ENCODE measurements at regions not wholly inside any gene's neighbourhood (a gene's known extent, or its start where the extent isn't known, plus 50 kb on each side); places are given as distances from the start of the nearest gene placed in this dataset.
"Not testable (repeated sequence)": the region's sequence is repeated elsewhere in the genome, so short reads cannot be mapped to it uniquely, and the experiment has no call there.

DNA sequence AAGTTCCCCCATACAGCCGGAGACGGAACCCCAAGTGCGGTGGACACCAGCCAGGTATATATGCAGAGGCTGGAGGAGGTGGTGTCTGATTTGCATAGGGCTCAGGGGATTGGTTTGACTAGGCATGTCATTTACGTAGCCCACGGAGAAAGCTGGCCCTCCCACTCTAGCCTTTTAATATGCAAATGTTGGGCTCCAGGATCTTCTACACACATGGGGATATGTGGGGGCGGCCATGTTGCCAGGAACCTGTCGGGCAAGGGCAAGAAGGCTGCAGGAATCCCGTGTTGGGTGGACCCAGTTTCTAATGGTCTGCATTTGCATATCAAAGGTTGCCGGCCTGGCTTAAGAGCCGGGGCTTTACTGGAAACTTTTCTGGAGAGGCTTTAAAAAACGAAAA is 57.4 kb downstream of the FTHL17 start:
- H3K27ac Mint-ChIP-seq; DNase-seq (ENCODE audit: low spot score in 2 of 2); H3K36me3 Mint-ChIP-seq; H3K27me3 Mint-ChIP-seq; H3K4me1 Mint-ChIP-seq; H3K9me3 Mint-ChIP-seq; H3K4me3 Mint-ChIP-seq; ATAC-seq (ENCODE audit: low read depth): not testable (repeated sequence)

GRCh38 chrX:31012509-31013025 is 59.3 kb downstream of the FTHL17 start:
- no peak overlapping the region for H3K27ac Mint-ChIP-seq
- ATAC-seq (ENCODE audit: low read depth) (no peak), DNase-seq (ENCODE audit: low spot score in 2 of 2) (no peak)
- H3K4me1 Mint-ChIP-seq: no peaks in the 10 kb centered on the region
- H3K9me3 Mint-ChIP-seq: peaks cover 1% of the 10 kb centered on the region
- no peak overlapping the region for H3K4me3 Mint-ChIP-seq
- H3K27me3 Mint-ChIP-seq: no peaks in the 10 kb centered on the region
- H3K36me3 Mint-ChIP-seq: no peaks in the 10 kb centered on the region

DNA sequence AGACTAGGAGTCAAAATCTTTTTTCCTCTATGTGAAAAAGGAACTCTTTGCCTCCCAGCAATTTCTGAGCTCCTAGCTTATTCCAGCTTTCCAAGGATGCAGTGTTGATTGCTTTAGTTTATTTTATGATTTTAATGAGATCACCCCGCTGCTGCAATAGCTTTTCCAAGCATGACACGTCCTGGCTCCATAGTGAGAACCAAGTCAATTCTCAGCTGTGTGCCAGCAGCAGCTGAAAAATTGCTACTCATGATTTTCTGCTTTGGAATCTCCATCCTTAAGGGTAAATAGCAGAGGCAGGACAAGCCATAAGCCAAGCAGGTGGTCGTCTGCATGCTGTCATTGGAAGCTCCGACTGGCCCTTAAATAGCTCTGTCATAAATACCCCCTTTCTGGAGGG is 64.5 kb downstream of the FTHL17 start:
- no peak overlapping the region for H3K27ac Mint-ChIP-seq

DNA sequence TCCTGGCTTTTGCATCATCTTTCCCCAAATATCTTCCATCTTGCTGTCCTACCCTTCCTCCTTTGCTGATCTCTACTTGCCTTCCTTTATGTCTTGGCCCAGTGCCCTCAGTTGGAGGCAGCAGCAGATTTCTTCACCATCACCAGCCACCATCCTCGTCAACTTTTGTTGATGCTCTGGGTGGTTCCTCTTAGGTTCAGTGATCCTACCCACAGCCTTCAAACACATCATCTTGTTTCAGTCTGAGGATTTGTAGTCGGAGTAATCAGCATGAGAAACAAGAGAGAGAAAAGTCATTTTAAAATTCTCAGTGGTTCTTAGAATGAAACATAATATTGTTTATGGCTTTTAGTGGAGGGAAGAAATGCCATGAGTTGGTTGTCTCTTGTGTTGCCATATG is 65.8 kb downstream of the FTHL17 start:
- Mint-ChIP-seq H3K27me3 (peaks cover 2% of the 10 kb centered on the region), H3K9me3 (no peaks in the 10 kb centered on the region), H3K27ac (no peak overlapping the region), H3K4me3 (no peak overlapping the region), H3K36me3 (no peaks in the 10 kb centered on the region), H3K4me1 (no peaks in the 10 kb centered on the region)
- ATAC-seq (ENCODE audit: low read depth) (no peak), DNase-seq (ENCODE audit: low spot score in 2 of 2) (no peak)

More for the DNA sequence above, 64.5 kb downstream of the FTHL17 start:
- ATAC-seq (ENCODE audit: low read depth) (no peak), DNase-seq (ENCODE audit: low spot score in 2 of 2) (no peak)
- Mint-ChIP-seq H3K9me3 (no peaks in the 10 kb centered on the region), H3K4me1 (no peaks in the 10 kb centered on the region), H3K4me3 (no peak overlapping the region), H3K36me3 (no peaks in the 10 kb centered on the region), H3K27me3 (peaks cover 2% of the 10 kb centered on the region)

DNA sequence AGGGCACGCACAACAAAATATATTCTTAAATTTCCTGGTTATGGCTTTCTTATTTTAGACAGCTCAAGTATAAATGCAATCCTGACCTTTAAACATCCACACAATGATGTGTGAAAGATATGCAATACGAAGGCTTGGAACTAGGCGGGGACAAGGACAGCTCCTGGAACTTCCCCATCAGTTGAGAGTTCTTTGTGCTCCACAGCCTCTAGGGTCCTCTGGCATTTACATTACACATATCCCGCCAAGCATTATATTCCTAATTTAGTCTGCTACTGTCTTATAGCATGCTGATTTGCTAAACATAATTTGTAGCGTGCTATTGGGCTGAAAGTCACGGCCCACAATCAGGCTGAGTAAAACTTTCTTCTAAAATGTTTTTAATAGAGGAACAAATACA is 74.4 kb downstream of the FTHL17 start:
- DNase-seq (ENCODE audit: low spot score in 2 of 2) (no peak), ATAC-seq (ENCODE audit: low read depth) (no peak)
- peaks cover 1% of the 10 kb centered on the region for H3K27me3 Mint-ChIP-seq
- no peaks in the 10 kb centered on the region for H3K4me1 Mint-ChIP-seq
- no peaks in the 10 kb centered on the region for H3K9me3 Mint-ChIP-seq
- no peak overlapping the region for H3K27ac Mint-ChIP-seq
- H3K4me3 Mint-ChIP-seq: no peak overlapping the region
- H3K36me3 Mint-ChIP-seq: no peaks in the 10 kb centered on the region

DNA sequence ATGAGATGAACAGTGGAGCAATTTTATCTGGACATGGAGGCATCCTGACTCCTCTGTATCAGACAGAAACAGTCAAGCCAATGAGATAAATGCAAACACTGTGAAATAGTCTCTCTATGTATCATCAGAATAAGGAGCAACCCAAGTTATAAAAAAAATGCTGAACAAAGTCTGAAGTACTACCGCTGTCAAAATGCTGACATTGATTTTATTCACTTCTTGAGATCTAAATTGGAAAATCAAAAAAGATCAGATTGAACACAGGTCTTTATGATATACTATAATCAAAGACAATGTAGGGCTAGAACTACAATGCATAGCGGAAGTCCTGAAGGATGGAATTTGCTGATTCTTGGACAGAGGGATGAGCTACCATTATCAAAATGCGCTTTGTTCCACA is 76.1 kb downstream of the FTHL17 start:
- H3K36me3 Mint-ChIP-seq: no peaks in the 10 kb centered on the region
- H3K27ac Mint-ChIP-seq: no peak overlapping the region
- H3K4me1 Mint-ChIP-seq: no peaks in the 10 kb centered on the region
- no peak for DNase-seq (ENCODE audit: low spot score in 2 of 2)
- peaks cover 1% of the 10 kb centered on the region for H3K27me3 Mint-ChIP-seq
- H3K4me3 Mint-ChIP-seq: no peak overlapping the region
- H3K9me3 Mint-ChIP-seq: no peaks in the 10 kb centered on the region
- no peak for ATAC-seq (ENCODE audit: low read depth)

DNA sequence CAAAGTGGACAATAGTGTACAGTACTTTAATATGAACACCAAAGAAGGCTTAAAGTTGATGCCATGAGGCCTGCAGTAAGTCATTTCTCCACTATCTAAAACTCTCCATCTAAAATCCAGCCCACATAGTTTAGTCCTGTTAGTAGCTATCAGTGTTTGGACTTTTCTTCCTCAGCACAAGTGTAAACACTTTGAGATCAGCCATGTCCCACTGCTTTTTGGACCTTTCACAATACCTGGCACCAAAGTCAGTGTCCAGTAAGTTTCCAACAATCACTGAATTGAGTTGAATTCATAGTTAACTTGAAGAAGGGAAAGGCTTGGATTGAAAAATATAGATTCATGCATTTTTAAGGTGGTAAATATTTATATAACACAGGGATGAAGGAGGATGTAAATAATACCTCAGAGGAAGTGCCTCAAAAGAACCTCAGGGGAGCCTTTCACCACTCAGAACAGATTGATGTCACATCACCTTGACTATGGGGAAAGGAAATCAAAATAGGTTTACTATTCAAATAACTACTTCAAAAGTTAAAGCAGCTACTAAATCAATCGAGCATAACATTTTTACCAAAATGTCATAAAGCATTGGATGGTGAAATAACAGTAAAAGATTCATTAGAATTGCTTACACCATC is 76.7 kb downstream of the FTHL17 start:
- DNase-seq (ENCODE audit: low spot score in 2 of 2): no peak
- H3K4me3 Mint-ChIP-seq: no peak overlapping the region
- no peak overlapping the region for H3K27ac Mint-ChIP-seq
- no peaks in the 10 kb centered on the region for H3K36me3 Mint-ChIP-seq
- no peaks in the 10 kb centered on the region for H3K9me3 Mint-ChIP-seq
- H3K4me1 Mint-ChIP-seq: no peaks in the 10 kb centered on the region
- no peak for ATAC-seq (ENCODE audit: low read depth)
- peaks cover 1% of the 10 kb centered on the region for H3K27me3 Mint-ChIP-seq

- not testable (repeated sequence) for H3K4me3 Mint-ChIP-seq; H3K27ac Mint-ChIP-seq; ATAC-seq (ENCODE audit: low read depth); H3K9me3 Mint-ChIP-seq; H3K27me3 Mint-ChIP-seq; H3K36me3 Mint-ChIP-seq; H3K4me1 Mint-ChIP-seq; DNase-seq (ENCODE audit: low spot score in 2 of 2)
These were observed 77.8 kb downstream of the FTHL17 start for GRCh38 chrX:30994018-30994417.

DNA sequence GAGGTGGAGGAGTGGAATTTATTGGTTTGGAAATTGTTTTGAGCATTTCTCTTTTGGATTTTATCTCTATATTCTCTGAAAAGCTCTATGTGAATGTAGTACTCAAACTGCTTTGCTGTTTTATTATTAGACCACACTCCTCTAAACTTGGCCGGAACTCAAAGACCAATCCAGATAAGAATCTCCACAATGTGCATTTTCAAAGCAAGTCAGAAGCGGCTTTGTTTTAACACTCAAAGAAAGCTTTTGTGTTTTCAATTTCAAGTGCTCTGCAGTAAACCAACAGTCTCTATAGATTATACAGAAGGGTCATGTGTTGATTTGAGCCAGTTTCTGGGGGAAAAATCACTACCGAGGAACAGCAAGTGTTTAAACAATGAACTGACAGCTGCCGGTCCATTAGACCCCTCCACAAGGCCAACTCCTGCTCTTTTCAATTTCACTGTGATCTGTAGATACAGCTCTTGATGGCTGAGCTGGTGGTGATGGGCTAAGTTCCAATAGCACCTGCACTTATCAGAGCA is 79.4 kb downstream of the FTHL17 start:
- DNase-seq (ENCODE audit: low spot score in 2 of 2): no peak
- H3K27ac Mint-ChIP-seq: no peak overlapping the region
- no peaks in the 10 kb centered on the region for H3K4me1 Mint-ChIP-seq
- ATAC-seq (ENCODE audit: low read depth): no peak
- H3K9me3 Mint-ChIP-seq: no peaks in the 10 kb centered on the region
- no peaks in the 10 kb centered on the region for H3K36me3 Mint-ChIP-seq
- no peak overlapping the region for H3K4me3 Mint-ChIP-seq
- H3K27me3 Mint-ChIP-seq: peaks cover 1% of the 10 kb centered on the region

DNA sequence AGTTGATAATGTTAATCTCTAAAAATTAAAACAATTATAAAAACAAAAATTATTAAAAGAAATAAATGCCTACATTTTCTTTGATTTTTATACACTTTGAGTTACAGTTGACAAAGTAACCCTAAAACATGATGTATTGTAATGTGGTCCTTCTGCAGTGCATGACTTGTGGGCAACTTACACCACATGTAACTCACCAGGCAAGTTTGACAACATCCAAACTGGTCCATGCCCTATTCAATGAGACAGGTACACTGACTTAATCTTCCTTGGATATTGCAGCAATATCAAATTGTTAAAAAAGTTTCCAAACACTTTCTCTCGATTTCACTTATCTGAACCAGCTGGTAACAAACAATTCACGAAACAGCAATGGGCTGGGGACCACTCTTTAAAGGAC is 81.5 kb downstream of the FTHL17 start:
- peaks cover 1% of the 10 kb centered on the region for H3K27me3 Mint-ChIP-seq
- H3K36me3 Mint-ChIP-seq: no peaks in the 10 kb centered on the region
- H3K4me1 Mint-ChIP-seq: no peaks in the 10 kb centered on the region
- no peak overlapping the region for H3K27ac Mint-ChIP-seq
- ATAC-seq (ENCODE audit: low read depth): no peak
- no peak overlapping the region for H3K4me3 Mint-ChIP-seq
- H3K9me3 Mint-ChIP-seq: no peaks in the 10 kb centered on the region
- DNase-seq (ENCODE audit: low spot score in 2 of 2): no peak

DNA sequence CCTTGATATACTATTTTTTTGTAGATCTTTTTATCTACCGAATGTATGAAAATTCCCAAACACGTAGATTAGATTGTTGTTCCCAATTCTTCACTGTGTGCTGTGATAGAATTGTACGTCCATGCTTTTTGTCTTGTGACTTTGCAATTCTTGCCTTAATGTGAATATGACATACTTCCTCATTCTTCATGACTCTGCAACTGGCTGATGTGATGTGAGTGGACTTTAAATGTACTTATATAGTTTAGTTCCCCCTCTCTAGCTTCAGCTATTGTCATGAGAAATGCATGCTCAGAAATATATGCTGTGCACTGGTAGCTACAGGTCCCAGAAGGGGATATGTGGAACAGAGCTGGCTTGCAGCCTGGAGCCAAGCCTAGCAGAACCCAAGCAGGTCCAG is 89.4 kb downstream of the FTHL17 start:
- H3K27ac Mint-ChIP-seq: no peak overlapping the region
- peaks cover 2% of the 10 kb centered on the region for H3K9me3 Mint-ChIP-seq
- no peak for DNase-seq (ENCODE audit: low spot score in 2 of 2)
- peaks cover 2% of the 10 kb centered on the region for H3K36me3 Mint-ChIP-seq
- no peak overlapping the region for H3K4me3 Mint-ChIP-seq
- peaks cover 9% of the 10 kb centered on the region for H3K27me3 Mint-ChIP-seq
- H3K4me1 Mint-ChIP-seq: no peaks in the 10 kb centered on the region
- no peak for ATAC-seq (ENCODE audit: low read depth)

DNA sequence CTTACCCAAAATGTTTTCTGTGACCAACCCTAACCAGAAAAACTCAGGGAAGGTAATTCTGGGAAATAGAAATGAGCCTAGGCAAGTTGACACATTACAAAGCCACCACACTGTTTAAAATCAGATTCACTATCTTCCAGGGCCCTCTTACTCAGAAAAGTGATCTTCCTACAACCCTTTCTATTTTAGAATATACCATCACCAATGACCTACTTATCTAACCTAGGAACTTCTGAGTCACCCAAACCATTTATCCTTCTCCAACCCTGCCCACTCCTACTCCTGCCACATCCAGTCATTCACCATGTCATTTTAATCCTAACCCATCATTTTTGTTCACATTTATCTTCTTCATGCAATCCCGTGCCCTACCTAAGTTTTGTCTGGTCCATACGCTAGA is 89.9 kb downstream of the FTHL17 start:
- no peak for ATAC-seq (ENCODE audit: low read depth)
- Mint-ChIP-seq H3K27me3 (peaks cover 9% of the 10 kb centered on the region), H3K4me3 (no peak overlapping the region)

GRCh38 chrX:30979271-30979670 is 90.2 kb upstream of the TAB3 start:
- Mint-ChIP-seq H3K4me3 (no peak overlapping the region), H3K4me1 (no peaks in the 10 kb centered on the region), H3K27me3 (peaks cover 9% of the 10 kb centered on the region), H3K36me3 (peaks cover 2% of the 10 kb centered on the region), H3K27ac (no peak overlapping the region), H3K9me3 (peaks cover 2% of the 10 kb centered on the region)
- ATAC-seq (ENCODE audit: low read depth): no peak
- DNase-seq (ENCODE audit: low spot score in 2 of 2): no peak

More for the DNA sequence above, 89.9 kb downstream of the FTHL17 start:
- H3K36me3 Mint-ChIP-seq: peaks cover 2% of the 10 kb centered on the region
- H3K4me1 Mint-ChIP-seq: no peaks in the 10 kb centered on the region
- no peak overlapping the region for H3K27ac Mint-ChIP-seq
- H3K9me3 Mint-ChIP-seq: peaks cover 2% of the 10 kb centered on the region
- no peak for DNase-seq (ENCODE audit: low spot score in 2 of 2)

GRCh38 chrX:30975467-30975866 is 86.4 kb upstream of the TAB3 start:
- H3K27ac Mint-ChIP-seq: no peak overlapping the region
- H3K9me3 Mint-ChIP-seq: peaks cover 2% of the 10 kb centered on the region
- H3K4me1 Mint-ChIP-seq: peaks cover 2% of the 10 kb centered on the region
- peaks cover 4% of the 10 kb centered on the region for H3K27me3 Mint-ChIP-seq
- peaks cover 2% of the 10 kb centered on the region for H3K36me3 Mint-ChIP-seq
- no peak overlapping the region for H3K4me3 Mint-ChIP-seq
- ATAC-seq (ENCODE audit: low read depth): no peak
- DNase-seq (ENCODE audit: low spot score in 2 of 2): no peak

- H3K27ac Mint-ChIP-seq: no peak overlapping the region
- no peak overlapping the region for H3K4me3 Mint-ChIP-seq
- peaks cover 2% of the 10 kb centered on the region for H3K36me3 Mint-ChIP-seq
- peaks cover 2% of the 10 kb centered on the region for H3K9me3 Mint-ChIP-seq
- peaks cover 2% of the 10 kb centered on the region for H3K4me1 Mint-ChIP-seq
- DNase-seq (ENCODE audit: low spot score in 2 of 2): no peak
- ATAC-seq (ENCODE audit: low read depth): no peak
- H3K27me3 Mint-ChIP-seq: peaks cover 2% of the 10 kb centered on the region
These were observed 84.9 kb upstream of the TAB3 start for GRCh38 chrX:30973784-30974427.

Data from memory B cell (primary cell).